MG63 (cell line): ENCODE measurements at regions not wholly inside any gene's neighbourhood (a gene's known extent, or its start where the extent isn't known, plus 50 kb on each side); places are given as distances from the start of the nearest gene placed in this dataset.
A peak's percentile ranks its signal among the peaks of the same experiment; 100 is the strongest.
"Not testable (repeated sequence)": the region's sequence is repeated elsewhere in the genome, so short reads cannot be mapped to it uniquely, and the experiment has no call there.

ENCODE experiments used
- DNase-seq: peaks from one replicate; pipeline ENCODE4 v3.0.0-alpha.2; 2020
- H3K27me3 ChIP-seq: fragments of 250-450 bp; sonication (Bioruptor Pico); 2 replicates; pipeline ENCODE4 v1.5.1; 2020; ENCODE audit warnings: mild to moderate bottlenecking, moderate library complexity
- H3K36me3 ChIP-seq: fragments of 250-450 bp; sonication (Bioruptor Pico); 2 replicates; pipeline ENCODE4 v1.5.1; 2020; ENCODE audit warnings: mild to moderate bottlenecking, moderate library complexity
- H3K4me3 ChIP-seq: fragments of 250-450 bp; sonication (Bioruptor Pico); 2 replicates; pipeline ENCODE4 v1.5.1; 2020; ENCODE audit warnings: mild to moderate bottlenecking, moderate library complexity
- H3K9me3 ChIP-seq: fragments of 250-450 bp; sonication (Bioruptor Pico); 2 replicates; pipeline ENCODE4 v1.5.1; 2020; ENCODE audit warnings: mild to moderate bottlenecking, moderate library complexity

DNA sequence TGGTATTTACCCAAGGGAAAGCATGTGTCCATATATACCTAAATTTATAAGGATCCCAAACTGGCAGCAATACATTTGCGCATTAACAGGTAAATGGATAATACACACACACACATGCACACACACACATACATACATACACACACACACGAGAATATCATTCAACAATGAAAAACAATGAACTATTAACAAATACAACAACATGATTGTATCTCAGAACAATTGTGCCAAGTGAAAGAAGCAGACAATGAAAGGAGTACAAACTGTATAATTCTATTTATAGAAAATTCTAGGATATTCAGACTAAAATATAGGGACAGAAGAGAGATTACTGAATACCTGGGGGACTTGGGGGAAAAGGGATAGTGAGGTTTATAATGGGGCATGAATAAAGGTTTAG lies 323.0 kb downstream of the KCNJ2 start:
- no peak for DNase-seq
- Histone ChIP-seq H3K9me3 (no peaks in the 10 kb centered on the region), H3K27me3 (no peaks in the 10 kb centered on the region), H3K4me3 (no peak overlapping the region), H3K36me3 (no peaks in the 10 kb centered on the region)

DNA sequence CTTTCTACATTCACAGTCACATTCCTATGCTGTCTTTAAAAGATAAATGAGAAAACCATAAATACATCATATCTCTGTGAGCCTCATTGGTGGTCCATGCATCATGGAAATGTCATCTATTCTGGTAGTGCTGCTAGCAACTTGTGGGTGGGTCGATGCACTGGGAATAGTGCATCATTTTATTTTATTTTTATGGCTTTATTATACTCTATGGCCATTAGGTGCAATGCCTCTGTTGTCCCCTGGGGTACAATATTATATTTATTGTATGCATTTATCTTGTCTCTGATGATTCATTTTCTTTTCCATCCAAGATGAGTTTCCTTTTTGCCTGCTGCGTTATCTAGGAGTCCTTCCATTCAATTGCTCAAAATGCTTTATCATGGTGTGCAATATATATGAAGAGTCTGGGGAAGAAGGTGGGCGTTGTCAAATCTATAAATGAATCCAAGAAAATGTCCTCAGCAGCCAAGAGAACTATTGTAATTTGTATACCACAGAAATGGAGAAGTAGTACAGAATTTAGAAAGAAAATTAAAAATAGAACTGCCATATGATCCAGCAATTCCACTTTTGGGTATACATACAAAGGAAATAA lies 324.0 kb downstream of the KCNJ2 start:
- no peak for DNase-seq
- Histone ChIP-seq H3K4me3 (no peak overlapping the region), H3K27me3 (no peaks in the 10 kb centered on the region), H3K36me3 (no peaks in the 10 kb centered on the region), H3K9me3 (no peaks in the 10 kb centered on the region)

DNA sequence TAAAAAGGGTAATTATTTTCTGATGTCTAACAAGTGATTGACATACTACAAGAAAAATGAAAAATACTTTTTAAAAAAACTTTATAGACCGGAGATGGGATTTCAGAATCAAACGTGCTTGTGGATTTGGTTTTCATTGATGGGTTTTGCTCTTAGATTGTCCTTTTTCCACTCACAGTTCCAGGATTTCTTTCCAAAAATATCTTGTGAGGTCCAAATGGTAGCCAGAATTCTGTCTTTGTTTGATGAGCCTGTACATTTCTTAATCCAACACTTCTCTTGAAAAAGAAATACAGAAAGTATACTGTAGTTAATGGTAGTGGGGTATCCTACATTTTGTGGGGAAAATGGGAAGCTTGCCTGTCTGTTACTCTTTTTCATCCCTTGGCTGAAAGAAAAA lies 329.3 kb downstream of the KCNJ2 start:
- no peak for DNase-seq
- no peaks in the 10 kb centered on the region for H3K9me3 ChIP-seq
- H3K27me3 ChIP-seq = no peaks in the 10 kb centered on the region
- H3K4me3 ChIP-seq = no peak overlapping the region
- no peaks in the 10 kb centered on the region for H3K36me3 ChIP-seq

DNA sequence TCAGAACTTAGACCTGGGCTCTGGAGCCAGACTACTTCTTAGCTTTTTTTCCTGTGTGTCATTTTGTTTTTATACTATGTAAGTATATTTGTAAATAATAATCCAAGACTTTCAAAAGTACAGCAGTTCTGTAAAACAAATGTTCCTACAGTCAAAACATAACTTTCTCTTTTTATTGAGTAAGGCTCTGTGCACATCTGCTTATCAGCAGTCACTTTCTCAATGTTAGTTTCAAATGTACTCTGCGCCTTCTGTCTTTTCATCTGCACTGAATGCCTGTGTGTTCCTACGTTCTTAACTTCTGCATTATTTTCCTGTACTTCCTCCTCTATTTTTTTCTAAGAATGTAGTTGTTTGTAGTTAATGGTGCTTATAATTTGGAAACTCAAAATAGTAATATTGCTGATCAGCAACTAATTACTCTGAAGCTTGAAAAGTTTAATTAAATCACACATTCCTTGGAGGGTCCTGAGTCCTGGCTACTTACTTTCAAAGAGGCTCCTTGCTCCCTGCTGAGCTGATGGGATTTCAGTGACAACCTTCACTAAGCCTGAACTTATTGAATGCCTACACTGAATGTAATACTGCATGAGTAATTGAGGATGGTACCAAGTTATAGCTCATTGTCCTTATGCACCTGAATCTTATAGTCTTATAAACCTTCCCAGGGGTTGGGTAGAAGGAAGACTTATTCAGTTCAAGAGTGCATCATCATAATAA lies 329.9 kb downstream of the KCNJ2 start:
- H3K9me3 ChIP-seq = no peaks in the 10 kb centered on the region
- DNase-seq = no peak
- H3K27me3 ChIP-seq = no peaks in the 10 kb centered on the region
- no peaks in the 10 kb centered on the region for H3K36me3 ChIP-seq
- H3K4me3 ChIP-seq = no peak overlapping the region

DNA sequence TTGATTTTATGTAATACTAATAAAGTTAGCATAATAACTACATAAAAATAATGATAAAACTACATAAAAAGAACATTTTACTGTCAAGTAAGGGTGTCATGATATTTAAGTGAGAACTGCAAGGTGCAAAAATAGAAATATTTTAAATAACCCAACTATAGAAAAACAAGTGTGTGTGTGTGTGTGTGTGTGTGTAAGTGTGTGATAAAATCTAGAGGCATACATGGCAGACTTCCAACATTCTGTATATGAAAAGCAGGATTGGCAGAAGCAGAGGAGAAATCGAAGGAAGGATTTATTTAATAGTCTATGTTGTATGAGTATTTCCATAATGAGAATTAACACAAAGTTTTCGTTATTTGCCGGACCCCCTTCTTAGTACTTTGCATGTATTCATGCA lies 334.1 kb downstream of the KCNJ2 start:
- Histone ChIP-seq H3K36me3 (no peaks in the 10 kb centered on the region), H3K4me3 (no peak overlapping the region), H3K9me3 (no peaks in the 10 kb centered on the region), H3K27me3 (no peaks in the 10 kb centered on the region)
- no peak for DNase-seq

DNA sequence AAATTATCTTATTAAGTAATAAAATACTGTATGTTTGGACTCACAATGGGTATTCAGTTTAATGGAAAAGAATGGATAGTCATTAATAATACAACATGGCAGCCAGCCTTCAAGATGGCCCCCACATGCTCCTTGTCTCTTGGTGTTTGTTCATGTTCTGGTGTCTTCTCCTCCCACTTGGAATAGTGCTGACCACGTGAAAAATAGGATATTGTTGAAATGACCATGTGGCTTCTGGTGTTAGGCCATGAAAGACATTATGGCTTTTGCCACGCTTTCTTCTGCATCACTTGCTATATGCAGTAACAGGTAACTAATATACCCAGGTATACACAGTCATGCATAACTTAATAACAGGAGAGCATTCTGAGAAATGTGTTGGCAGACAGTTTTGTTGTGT lies 341.0 kb downstream of the KCNJ2 start:
- Histone ChIP-seq H3K36me3 (no peaks in the 10 kb centered on the region), H3K27me3 (no peaks in the 10 kb centered on the region), H3K9me3 (no peaks in the 10 kb centered on the region), H3K4me3 (no peak overlapping the region)
- no peak for DNase-seq

DNA sequence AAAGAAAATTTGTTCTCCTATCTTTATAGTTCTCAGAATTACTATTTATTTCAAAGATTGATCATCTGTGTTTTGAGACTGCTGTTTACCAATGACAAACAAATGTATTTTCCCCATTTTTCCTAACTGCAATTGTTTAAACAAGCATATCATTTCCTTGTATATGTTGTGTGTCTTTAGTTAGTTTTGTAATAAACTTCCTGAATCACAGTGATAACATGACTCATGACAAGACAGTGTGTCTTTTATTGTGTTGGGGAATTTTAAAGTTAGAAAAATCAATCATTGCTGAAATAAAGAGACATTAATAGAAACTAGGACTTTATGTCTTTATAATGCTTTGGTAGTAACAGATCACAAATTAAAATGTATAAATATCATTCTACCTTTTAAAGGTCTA lies 348.5 kb downstream of the KCNJ2 start:
- no peak for DNase-seq
- Histone ChIP-seq H3K4me3 (no peak overlapping the region), H3K36me3 (no peaks in the 10 kb centered on the region), H3K27me3 (no peaks in the 10 kb centered on the region), H3K9me3 (no peaks in the 10 kb centered on the region)

DNA sequence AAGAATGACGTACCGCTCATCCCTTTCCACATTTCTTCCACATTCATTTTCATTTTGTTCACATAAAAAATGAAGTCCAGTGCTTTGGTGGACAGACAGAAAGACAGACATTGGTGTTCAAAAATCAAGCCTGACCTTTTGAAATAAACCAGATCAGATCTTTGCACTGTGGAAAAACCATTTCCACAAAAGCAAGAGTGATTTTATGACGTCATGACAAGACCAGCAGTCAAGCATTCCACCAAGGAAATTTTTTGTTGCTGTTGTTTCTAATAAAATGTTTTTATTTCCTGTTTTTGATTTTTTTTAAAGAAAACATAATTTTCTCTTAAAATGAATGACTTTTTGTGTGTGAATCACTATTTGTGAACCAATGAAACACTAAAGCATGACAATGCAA lies 350.0 kb downstream of the KCNJ2 start:
- H3K36me3 ChIP-seq = no peaks in the 10 kb centered on the region
- no peak overlapping the region for H3K4me3 ChIP-seq
- DNase-seq = no peak
- H3K9me3 ChIP-seq = no peaks in the 10 kb centered on the region
- no peaks in the 10 kb centered on the region for H3K27me3 ChIP-seq

DNA sequence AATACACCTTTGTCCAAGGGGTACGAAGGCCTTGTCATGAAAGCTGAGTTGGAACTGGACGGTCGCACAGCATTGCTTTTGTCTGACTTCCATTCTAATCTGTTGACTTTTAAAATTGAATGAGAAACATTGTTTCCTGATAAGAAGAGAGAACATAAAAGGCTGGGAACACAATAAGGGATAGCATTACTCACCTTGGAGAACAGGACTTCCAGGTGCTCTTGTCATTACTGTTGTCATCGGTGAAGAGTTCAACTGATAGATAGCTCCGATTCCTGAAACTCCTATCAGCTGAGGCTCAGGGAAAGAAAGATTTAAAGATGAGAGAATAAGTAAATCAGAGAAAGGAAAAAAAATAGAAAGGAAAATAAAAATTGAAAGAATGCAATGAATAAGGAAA lies 351.1 kb downstream of the KCNJ2 start:
- no peak for DNase-seq
- Histone ChIP-seq H3K27me3 (no peaks in the 10 kb centered on the region), H3K4me3 (no peak overlapping the region), H3K9me3 (no peaks in the 10 kb centered on the region), H3K36me3 (no peaks in the 10 kb centered on the region)

DNA sequence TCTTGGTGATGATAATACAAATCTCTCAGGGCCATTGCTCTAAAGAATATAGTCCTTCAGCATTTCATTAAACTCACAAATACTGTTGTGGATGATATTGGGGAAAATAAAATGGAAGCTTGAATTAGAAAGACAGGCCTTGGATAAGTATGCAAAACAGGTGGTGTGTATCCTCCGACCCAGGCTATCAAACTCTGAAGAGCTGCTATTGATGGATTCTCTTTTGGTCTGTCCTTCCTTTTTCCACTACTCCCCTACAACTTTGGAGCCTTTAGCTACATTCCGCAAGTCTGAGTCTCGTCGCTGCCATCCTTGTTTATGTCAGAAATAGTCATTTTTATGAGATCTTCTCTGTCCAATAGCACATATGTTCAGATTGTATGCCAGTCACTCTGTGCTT lies 351.6 kb downstream of the KCNJ2 start:
- no peaks in the 10 kb centered on the region for H3K36me3 ChIP-seq
- DNase-seq = no peak
- H3K9me3 ChIP-seq = no peaks in the 10 kb centered on the region
- no peak overlapping the region for H3K4me3 ChIP-seq
- H3K27me3 ChIP-seq = no peaks in the 10 kb centered on the region

DNA sequence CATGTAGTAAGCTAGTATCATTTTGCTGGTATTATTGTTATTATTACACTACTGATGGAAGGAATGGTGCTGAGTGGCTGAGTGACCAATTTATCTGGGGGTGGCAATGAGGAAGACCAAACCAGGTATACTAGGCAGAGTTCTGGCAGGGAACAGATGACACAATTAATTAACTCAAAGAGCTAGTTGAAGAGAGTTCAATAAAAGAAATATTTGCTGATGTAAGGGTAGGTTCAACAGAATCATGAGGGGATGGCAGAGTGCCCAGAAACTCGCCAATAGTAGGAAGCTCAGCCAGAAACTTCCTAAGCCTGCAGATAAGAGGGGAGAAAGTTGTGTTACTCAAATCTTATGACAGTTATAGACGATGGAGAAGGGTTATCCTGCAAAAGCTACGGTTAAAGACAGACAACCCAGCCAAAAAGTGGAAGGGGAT lies 352.5 kb downstream of the KCNJ2 start:
- Histone ChIP-seq H3K4me3 (no peak overlapping the region), H3K9me3 (no peaks in the 10 kb centered on the region), H3K36me3 (no peaks in the 10 kb centered on the region), H3K27me3 (no peaks in the 10 kb centered on the region)
- peak; percentile 33 for DNase-seq

DNA sequence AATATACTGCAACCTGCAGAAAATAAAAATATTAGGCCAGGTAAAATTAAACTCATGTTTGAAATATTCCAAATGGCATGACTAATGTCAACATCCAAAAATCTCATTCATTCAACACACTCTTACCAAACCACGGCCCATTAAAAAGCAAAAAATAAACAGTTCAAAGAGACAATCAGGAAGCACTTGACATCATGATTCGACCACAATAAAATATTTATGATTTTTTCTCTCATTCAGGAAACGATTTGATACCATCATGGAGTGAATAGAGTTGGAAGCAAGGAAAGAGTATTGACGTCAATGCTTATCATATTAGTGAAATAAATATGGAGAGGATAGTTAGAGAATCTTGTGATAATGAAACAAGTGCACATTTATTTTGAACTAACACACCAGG lies 354.1 kb downstream of the KCNJ2 start:
- Histone ChIP-seq H3K4me3 (no peak overlapping the region), H3K27me3 (no peaks in the 10 kb centered on the region), H3K36me3 (no peaks in the 10 kb centered on the region), H3K9me3 (no peaks in the 10 kb centered on the region)
- DNase-seq = no peak

DNA sequence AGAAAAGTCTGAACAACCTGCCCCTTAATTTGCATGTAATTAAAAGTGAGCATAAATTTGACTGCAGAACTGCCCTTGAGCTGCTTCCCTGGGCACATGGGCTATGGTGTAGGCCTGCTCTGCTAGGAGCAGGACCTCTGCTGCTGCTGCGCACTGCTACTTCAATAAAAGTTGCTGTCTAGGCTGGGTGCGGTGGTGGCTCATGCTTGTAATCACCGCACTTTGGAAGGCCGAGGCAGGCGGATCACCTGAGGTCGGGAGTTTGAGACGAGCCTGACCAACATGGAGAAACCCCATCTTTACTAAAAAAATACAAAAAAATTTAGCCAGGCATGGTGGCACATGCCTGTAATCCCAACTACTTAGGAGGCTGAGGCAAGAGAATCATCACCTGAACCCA lies 355.7 kb downstream of the KCNJ2 start:
- DNase-seq, H3K27me3 ChIP-seq, H3K9me3 ChIP-seq, H3K4me3 ChIP-seq, H3K36me3 ChIP-seq: not testable (repeated sequence)

DNA sequence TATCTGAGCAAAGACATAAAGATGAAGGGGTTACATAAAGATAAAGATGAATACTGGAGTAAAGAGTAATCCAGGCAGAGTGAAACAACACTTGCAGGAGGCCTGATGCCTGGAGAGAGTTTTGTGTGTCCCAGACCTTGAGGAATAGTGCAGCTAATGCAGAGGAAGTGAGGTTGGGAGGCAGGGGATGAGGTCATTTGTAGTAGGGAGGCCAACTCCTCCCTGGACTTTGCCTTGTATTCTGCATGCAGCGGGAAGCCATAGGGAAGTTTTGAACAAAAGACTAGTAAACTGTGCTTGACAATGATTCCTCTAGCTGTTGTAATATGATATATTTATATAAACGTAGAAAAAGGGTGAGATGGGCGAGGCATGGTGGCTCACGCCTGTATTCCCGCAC lies 356.6 kb downstream of the KCNJ2 start:
- H3K27me3 ChIP-seq = no peaks in the 10 kb centered on the region
- no peak overlapping the region for H3K4me3 ChIP-seq
- DNase-seq = no peak
- no peaks in the 10 kb centered on the region for H3K9me3 ChIP-seq
- H3K36me3 ChIP-seq = no peaks in the 10 kb centered on the region

DNA sequence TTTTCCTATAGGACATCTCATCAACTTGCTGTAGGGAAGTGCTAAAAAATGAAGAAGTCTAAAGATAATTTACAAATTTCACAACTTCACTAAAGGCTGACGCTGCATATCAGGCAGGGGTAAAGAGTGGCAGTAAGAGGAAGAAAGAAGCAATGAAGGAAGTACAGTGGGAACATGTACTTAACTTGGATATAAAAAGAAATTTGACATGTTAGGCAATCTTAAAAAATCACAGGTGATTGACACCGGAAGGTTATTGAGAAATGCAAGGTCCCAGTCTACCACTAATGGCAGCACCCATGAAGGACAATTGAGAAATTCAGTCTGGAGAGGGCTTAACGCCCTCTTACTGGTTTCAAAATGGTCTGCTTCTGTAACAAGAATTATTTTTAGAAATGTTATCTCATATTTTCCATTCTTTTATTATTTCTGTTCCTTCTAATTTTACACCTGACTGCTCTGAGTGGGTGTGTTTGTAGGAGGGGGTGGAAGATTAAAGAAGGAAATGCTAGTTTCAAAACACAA lies 358.1 kb downstream of the KCNJ2 start:
- no peaks in the 10 kb centered on the region for H3K27me3 ChIP-seq
- H3K36me3 ChIP-seq = no peaks in the 10 kb centered on the region
- no peak overlapping the region for H3K4me3 ChIP-seq
- DNase-seq = no peak
- no peaks in the 10 kb centered on the region; the same call in 1 of the 2 replicates for H3K9me3 ChIP-seq

DNA sequence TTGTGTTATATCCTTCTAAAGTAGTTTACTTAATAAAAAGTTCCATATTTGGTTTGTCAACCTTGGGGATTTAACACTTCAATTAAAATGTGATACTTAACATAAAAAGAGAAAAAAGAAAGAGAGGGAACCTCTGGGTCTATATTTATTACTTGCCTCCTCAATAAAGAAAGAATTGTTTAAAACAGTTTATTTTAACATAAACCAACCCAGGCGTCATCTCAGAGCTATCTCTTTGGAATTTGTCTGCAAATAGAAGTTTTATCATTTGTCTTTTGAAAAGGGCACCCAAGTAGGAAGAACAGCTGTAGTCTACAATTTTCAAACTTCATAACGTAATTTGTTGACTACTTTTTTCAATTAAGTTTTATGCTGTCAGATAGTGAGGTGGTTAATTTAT lies 364.1 kb downstream of the KCNJ2 start:
- H3K36me3 ChIP-seq = no peaks in the 10 kb centered on the region
- DNase-seq = no peak
- H3K27me3 ChIP-seq = no peaks in the 10 kb centered on the region
- no peak overlapping the region for H3K4me3 ChIP-seq
- H3K9me3 ChIP-seq = no peaks in the 10 kb centered on the region; the same call in 1 of the 2 replicates

DNA sequence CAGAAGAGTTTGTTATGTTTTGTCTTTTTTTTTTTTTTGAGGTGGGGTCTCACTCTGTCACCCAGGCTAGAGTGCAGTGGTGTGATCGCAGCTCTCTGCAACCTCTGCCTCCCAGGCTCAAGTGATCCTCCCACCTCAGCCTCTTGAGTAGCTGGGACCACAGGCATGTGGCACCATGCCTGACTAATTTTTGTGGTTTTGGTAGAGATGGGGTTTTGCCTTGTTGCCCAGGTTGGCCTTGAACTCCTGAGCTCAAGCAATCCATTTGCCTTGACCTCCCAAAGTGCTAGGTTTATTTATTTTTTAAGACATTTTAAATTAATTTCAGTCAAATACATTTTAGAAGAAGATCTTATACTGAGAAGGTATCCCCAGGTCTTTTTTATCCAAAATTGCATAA lies 366.7 kb downstream of the KCNJ2 start:
- no peaks in the 10 kb centered on the region for H3K27me3 ChIP-seq
- no peak overlapping the region for H3K4me3 ChIP-seq
- peak; percentile 38 for DNase-seq
- no peaks in the 10 kb centered on the region for H3K36me3 ChIP-seq
- no peaks in the 10 kb centered on the region; the same call in 1 of the 2 replicates for H3K9me3 ChIP-seq
